HEK293T (cell line): ENCODE measurements at regions not wholly inside any gene's neighbourhood (a gene's known extent, or its start where the extent isn't known, plus 50 kb on each side); places are given as distances from the start of the nearest gene placed in this dataset.

ENCODE experiments used
- CTCF ChIA-PET: fragments of 350-600 bp; formaldehyde crosslinking; extraction: SDS; loops from one replicate; lab custom pipeline; 2021; ENCODE audit warnings: antibody characterized with exemption, inconsistent platforms; lab: Yijun Ruan, JAX
- POLR2A ChIA-PET: fragments of 350-600 bp; formaldehyde crosslinking; extraction: SDS; loops from one replicate; lab custom pipeline; 2020; ENCODE audit warnings: antibody characterized with exemption, inconsistent platforms; lab: Yijun Ruan, JAX
- DNase-seq: peaks from one replicate; pipeline ENCODE4 v3.0.0; 2012; ENCODE audit warnings: mixed read lengths; ENCODE audit errors: extremely low spot score
- ARNT ChIP-seq: fragments of 450-650 bp; IDR thresholded peaks from 2 replicates; pipeline ENCODE4 v1.6.1; 2017; ENCODE audit warnings: mild to moderate bottlenecking
- BHLHE40 ChIP-seq: fragments of 450-650 bp; IDR thresholded peaks from 2 replicates; pipeline ENCODE4 v1.6.1; 2016; ENCODE audit warnings: mild to moderate bottlenecking, moderate library complexity, borderline replicate concordance
- CTBP1 ChIP-seq: fragments of 450-650 bp; IDR thresholded peaks from 2 replicates; pipeline ENCODE4 v1.6.1; 2016; ENCODE audit warnings: borderline replicate concordance
- ELF4 ChIP-seq: fragments of 450-650 bp; IDR thresholded peaks from 2 replicates; pipeline ENCODE4 v1.6.1; 2017; ENCODE audit warnings: antibody characterized with exemption
- FOXA1 ChIP-seq: fragments of 450-650 bp; IDR thresholded peaks from 2 replicates; pipeline ENCODE4 v1.6.1; 2016; ENCODE audit warnings: mild to moderate bottlenecking
- FOXK2 ChIP-seq: fragments of 450-650 bp; IDR thresholded peaks from 2 replicates; pipeline ENCODE4 v1.6.1; 2016; ENCODE audit warnings: mild to moderate bottlenecking
- FOXM1 ChIP-seq: fragments of 450-650 bp; IDR thresholded peaks from 2 replicates; pipeline ENCODE4 v1.6.1; 2017; ENCODE audit warnings: mild to moderate bottlenecking, borderline replicate concordance
- HDGF ChIP-seq: fragments of 450-650 bp; IDR thresholded peaks from 2 replicates; pipeline ENCODE4 v1.6.1; 2017; ENCODE audit warnings: antibody characterized with exemption, borderline replicate concordance
- L3MBTL2 ChIP-seq: fragments of 450-650 bp; conservative IDR thresholded peaks from 2 replicates; pipeline ENCODE4 v1.6.1; 2016; ENCODE audit warnings: mild to moderate bottlenecking
- LEF1 ChIP-seq: fragments of 450-650 bp; IDR thresholded peaks from 2 replicates; pipeline ENCODE4 v1.6.1; 2017; ENCODE audit warnings: mild to moderate bottlenecking, borderline replicate concordance
- NFRKB ChIP-seq: fragments of 450-650 bp; IDR thresholded peaks from 2 replicates; pipeline ENCODE4 v1.6.1; 2016; ENCODE audit warnings: mild to moderate bottlenecking, moderate library complexity
- PKNOX1 ChIP-seq: fragments of 450-650 bp; IDR thresholded peaks from 2 replicates; pipeline ENCODE4 v1.6.1; 2016
- SP1 ChIP-seq: fragments of 450-650 bp; IDR thresholded peaks from 2 replicates; pipeline ENCODE4 v1.6.1; 2017
- SUZ12 ChIP-seq: fragments of 450-650 bp; IDR thresholded peaks from 2 replicates; pipeline ENCODE4 v1.6.1; 2016; ENCODE audit warnings: mild to moderate bottlenecking
- TARDBP ChIP-seq: fragments of 450-650 bp; IDR thresholded peaks from 2 replicates; pipeline ENCODE4 v1.6.1; 2016
- ZNF384 ChIP-seq: fragments of 450-650 bp; IDR thresholded peaks from 2 replicates; pipeline ENCODE4 v1.6.1; 2016

- POLR2A ChIA-PET = no interaction called here
- no peak for DNase-seq
- CTCF ChIA-PET = no interaction called here
- no peak for TF ChIP-seq TARDBP
- TF ChIP-seq CTBP1 = no peak
- no peak for TF ChIP-seq HDGF
- no peak for TF ChIP-seq ARNT
- no peak for TF ChIP-seq SP1
- no peak for TF ChIP-seq SUZ12
- TF ChIP-seq ZNF384 = no peak
- no peak for TF ChIP-seq PKNOX1
- TF ChIP-seq ELF4 = no peak
- TF ChIP-seq NFRKB = no peak
- no peak for TF ChIP-seq LEF1
- TF ChIP-seq FOXK2 = no peak
- no peak for TF ChIP-seq FOXA1
- TF ChIP-seq FOXM1 = no peak
- no peak for TF ChIP-seq BHLHE40
- TF ChIP-seq L3MBTL2 = no peak
These were observed 827.2 kb downstream of the MTRR start for GRCh38 chr5:8695902-8696845.

GRCh38 chr5:8700222-8700621, 831.3 kb downstream of the MTRR start:
- TF ChIP-seq ELF4 = no peak
- no peak for DNase-seq
- POLR2A ChIA-PET = no interaction called here
- CTCF ChIA-PET = no interaction called here

- ChIA-PET CTCF (no interaction called here), POLR2A (no interaction called here)
- DNase-seq = no peak
- TF ChIP-seq CTBP1 (no peak), NFRKB (no peak), FOXM1 (no peak), LEF1 (no peak), BHLHE40 (no peak)
These were observed 831.7 kb downstream of the MTRR start for GRCh38 chr5:8700671-8701070.

DNA sequence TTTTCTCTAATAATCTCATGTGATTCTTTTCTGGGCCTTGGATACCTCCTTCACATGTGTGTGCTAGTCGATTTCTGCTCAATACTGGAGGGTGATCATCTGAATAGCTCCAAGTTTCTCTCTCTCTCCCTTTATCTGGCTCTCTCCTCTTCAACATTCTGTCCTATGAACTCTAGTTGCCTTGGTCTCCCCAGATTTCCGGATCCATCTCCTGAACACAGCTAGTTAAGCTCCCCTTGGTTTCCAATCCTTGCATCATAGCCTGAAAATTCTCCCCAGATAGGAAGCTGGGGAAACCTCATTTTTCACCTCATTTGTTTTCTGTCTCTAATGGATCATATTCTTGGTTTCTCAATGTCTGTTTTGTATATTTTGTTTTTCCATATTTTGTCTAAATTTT, 832.3 kb downstream of the MTRR start:
- DNase-seq = no peak
- ChIA-PET POLR2A (no interaction called here), CTCF (no interaction called here)
- TF ChIP-seq FOXK2 (no peak), NFRKB (no peak), HDGF (no peak), PKNOX1 (no peak), BHLHE40 (no peak), SUZ12 (no peak), SP1 (no peak), ARNT (no peak), CTBP1 (no peak)

DNA sequence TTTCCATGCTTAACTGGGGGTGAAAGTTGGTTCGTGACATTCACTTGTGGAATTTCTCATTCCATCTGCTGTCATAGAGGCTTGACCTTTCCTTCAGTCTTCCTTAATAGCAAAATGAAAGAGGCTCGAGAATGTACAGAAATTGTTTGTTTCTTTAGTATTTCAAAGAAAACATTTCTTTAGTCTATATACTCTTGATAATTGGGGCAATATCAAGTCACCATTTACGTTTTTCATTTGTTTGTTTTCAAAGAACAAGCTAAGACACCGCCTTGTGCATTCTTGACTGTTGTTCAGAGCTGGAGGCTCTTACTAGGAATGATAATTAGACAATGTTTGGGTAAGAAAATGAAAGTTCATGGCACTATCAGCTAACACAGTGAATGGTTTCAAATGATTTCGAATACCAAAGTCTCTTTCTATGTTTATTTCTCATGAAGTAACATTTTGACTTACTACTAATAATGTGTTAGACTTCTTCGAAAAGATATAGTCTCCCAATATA, 835.4 kb downstream of the SEMA5A start:
- POLR2A ChIA-PET = no interaction called here
- no peak for DNase-seq
- CTCF ChIA-PET = no interaction called here
- TF ChIP-seq TARDBP (no peak), L3MBTL2 (no peak), HDGF (no peak), LEF1 (no peak)

GRCh38 chr5:8714198-8714597, 831.7 kb downstream of the SEMA5A start:
- ChIA-PET CTCF (no interaction called here), POLR2A (no interaction called here)
- DNase-seq = no peak
- no peak for TF ChIP-seq L3MBTL2
- no peak for TF ChIP-seq FOXK2

DNA sequence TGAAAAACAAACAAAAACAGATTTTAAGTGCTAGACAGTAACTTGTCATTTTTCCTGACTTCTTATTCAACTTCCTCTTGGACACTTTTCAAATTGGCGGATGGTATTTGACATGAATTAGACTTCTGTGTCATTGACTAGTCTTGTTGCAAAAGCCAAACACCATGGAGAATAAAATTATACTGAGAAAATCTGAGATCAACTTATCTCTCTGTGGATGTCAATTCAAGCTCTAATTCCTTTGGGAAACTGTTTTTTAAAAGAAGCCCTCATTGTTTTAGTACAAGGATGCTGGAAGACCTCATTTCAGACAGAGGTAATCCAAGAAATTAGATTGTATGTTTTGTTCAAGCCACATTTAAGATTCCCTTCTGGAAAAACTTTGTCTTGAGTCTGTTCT, 831.0 kb downstream of the SEMA5A start:
- DNase-seq = no peak
- ChIA-PET CTCF (no interaction called here), POLR2A (no interaction called here)
- TF ChIP-seq ARNT (no peak), ELF4 (no peak), FOXM1 (no peak), CTBP1 (no peak), BHLHE40 (no peak), HDGF (no peak), NFRKB (no peak), PKNOX1 (no peak), FOXA1 (no peak), FOXK2 (no peak), TARDBP (no peak), ZNF384 (no peak), L3MBTL2 (no peak)
